MM.1S (cell line): ENCODE measurements at regions not wholly inside any gene's neighbourhood (a gene's known extent, or its start where the extent isn't known, plus 50 kb on each side); places are given as distances from the start of the nearest gene placed in this dataset.

ENCODE experiments used
- CTCF ChIP-seq: fragments of 300-600 bp; sonication (generic); IDR thresholded peaks from 2 replicates; pipeline ENCODE4 v1.5.1; 2016; ENCODE audit warnings: antibody characterized with exemption, low read length, mixed read lengths
- EZH2 ChIP-seq: fragments of 300-600 bp; sonication (generic); optimal IDR thresholded peaks from 2 replicates; pipeline ENCODE3; 2017; ENCODE audit warnings: low read depth, mild to moderate bottlenecking, antibody characterized with exemption, low read length, mixed read lengths
- EZH2phosphoT487 ChIP-seq: fragments of 300-600 bp; sonication (generic); IDR thresholded peaks from 2 replicates; pipeline ENCODE4 v1.6.1; 2018; ENCODE audit warnings: antibody characterized with exemption, low read length

GRCh38 chr18:68282232-68282631 is 432.7 kb downstream of the TMX3 start:
- TF ChIP-seq CTCF, result no peak
- TF ChIP-seq EZH2, result no peak
- no peak for TF ChIP-seq EZH2phosphoT487
